Neural progenitor cell (in vitro differentiated cells): ENCODE measurements at regions not wholly inside any gene's neighbourhood (a gene's known extent, or its start where the extent isn't known, plus 50 kb on each side); places are given as distances from the start of the nearest gene placed in this dataset.

Experiments used
- DNase-seq: peaks from one replicate; pipeline ENCODE4 v3.0.0-alpha.2; 2016; ENCODE audit warnings: low spot score
- H2AFZ ChIP-seq: fragments of 200-600 bp; sonication (generic); replicated peaks from 2 replicates; pipeline ENCODE4 v1.6.1; 2016; ENCODE audit warnings: antibody characterized with exemption
- H3F3A ChIP-seq: fragments of 200-600 bp; sonication (generic); 2 replicates; pipeline ENCODE4 v1.6.1; 2016; ENCODE audit warnings: antibody characterized with exemption, low read depth
- H3K27ac ChIP-seq: fragments of 200-600 bp; sonication (generic); 2 replicates; pipeline ENCODE4 v1.5.1; 2016; ENCODE audit warnings: mild to moderate bottlenecking
- H3K27me3 ChIP-seq: fragments of 200-600 bp; sonication (generic); 2 replicates; pipeline ENCODE4 v1.6.1; 2016; ENCODE audit warnings: mild to moderate bottlenecking, moderate library complexity
- H3K36me3 ChIP-seq: fragments of 200-600 bp; sonication (generic); 2 replicates; pipeline ENCODE4 v1.5.1; 2016
- H3K4me1 ChIP-seq: fragments of 200-600 bp; sonication (generic); 2 replicates; pipeline ENCODE4 v1.6.1; 2016; ENCODE audit warnings: mixed run types
- H3K4me2 ChIP-seq: fragments of 200-600 bp; sonication (generic); 2 replicates; pipeline ENCODE4 v1.6.1; 2016
- H3K4me3 ChIP-seq: fragments of 200-600 bp; sonication (generic); 2 replicates; pipeline ENCODE4 v1.5.1; 2016
- H3K79me2 ChIP-seq: fragments of 200-600 bp; sonication (generic); 2 replicates; pipeline ENCODE4 v1.6.1; 2016; ENCODE audit warnings: low read depth
- H3K9ac ChIP-seq: fragments of 200-600 bp; sonication (generic); 2 replicates; pipeline ENCODE4 v1.6.1; 2016
- H3K9me3 ChIP-seq: fragments of 200-600 bp; sonication (generic); 2 replicates; pipeline ENCODE4 v1.5.1; 2016; ENCODE audit warnings: low read depth
- H4K20me1 ChIP-seq: fragments of 200-600 bp; sonication (generic); 2 replicates; pipeline ENCODE4 v1.6.1; 2016; ENCODE audit warnings: low read depth
- H3K27ac Mint-ChIP-seq: 3 replicates; pipeline ENCODE4 v1.8.0; 2021; ENCODE audit warnings: mixed read lengths
- H3K27me3 Mint-ChIP-seq: 2 replicates; pipeline ENCODE4 v1.8.0; 2022; ENCODE audit warnings: low read depth, mild to moderate bottlenecking, inconsistent platforms, moderate library complexity, mixed read lengths; ENCODE audit not compliant: insufficient read depth
- H3K36me3 Mint-ChIP-seq: 3 replicates; pipeline ENCODE4 v1.8.0; 2021; ENCODE audit warnings: mixed read lengths
- H3K4me1 Mint-ChIP-seq: 3 replicates; pipeline ENCODE4 v1.8.0; 2021; ENCODE audit warnings: mixed read lengths
- H3K4me3 Mint-ChIP-seq: 3 replicates; pipeline ENCODE4 v1.8.0; 2021; ENCODE audit warnings: mild to moderate bottlenecking, moderate library complexity, mixed read lengths
- H3K9me3 Mint-ChIP-seq: 3 replicates; pipeline ENCODE4 v1.8.0; 2020; ENCODE audit warnings: mixed read lengths
- CTCF ChIP-seq: fragments of 200-600 bp; sonication (generic); IDR thresholded peaks from 2 replicates; pipeline ENCODE4 v1.5.1; 2017; ENCODE audit warnings: antibody characterized with exemption, mild to moderate bottlenecking
- EZH2 ChIP-seq: fragments of 200-600 bp; sonication (generic); IDR thresholded peaks from 2 replicates; pipeline ENCODE4 v1.6.1; 2017; ENCODE audit warnings: antibody characterized with exemption, mild to moderate bottlenecking, moderate library complexity
- EZH2phosphoT487 ChIP-seq: fragments of 200-600 bp; sonication (generic); IDR thresholded peaks from 2 replicates; pipeline ENCODE4 v1.6.1; 2017; ENCODE audit warnings: antibody characterized with exemption

DNA sequence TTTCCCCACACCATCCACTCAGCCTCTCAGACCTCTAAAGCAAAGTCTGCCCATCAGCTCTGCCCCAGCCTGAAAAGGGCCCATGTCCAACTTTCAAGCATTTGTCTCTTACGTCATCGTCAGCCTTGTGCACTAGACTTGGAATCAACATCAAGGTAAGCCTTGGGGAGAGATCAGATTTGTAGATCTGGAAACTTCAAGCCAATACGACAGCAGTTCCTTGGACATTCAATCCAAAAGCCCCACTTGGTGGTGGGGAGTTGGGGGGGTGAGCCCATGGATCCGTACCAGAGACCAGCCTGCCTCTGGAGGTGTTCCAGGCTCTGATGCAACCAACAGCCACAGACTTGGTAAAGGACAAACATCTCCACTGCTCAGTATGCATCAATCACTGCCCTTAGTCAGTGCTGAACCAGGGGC is 206.8 kb upstream of the MEIS1 start:
- H3K27ac ChIP-seq, result no peak overlapping the region
- no peak overlapping the region for H3K4me3 Mint-ChIP-seq
- no peaks in the 10 kb centered on the region for H3K9me3 ChIP-seq
- DNase-seq, result no peak
- H3K79me2 ChIP-seq, result no peaks in the 10 kb centered on the region
- H3K4me1 ChIP-seq, result peaks cover 19% of the 10 kb centered on the region
- H3K27ac Mint-ChIP-seq, result no peak overlapping the region
- H3K27me3 Mint-ChIP-seq, result peaks cover 4% of the 10 kb centered on the region
- H3K27me3 ChIP-seq, result no peaks in the 10 kb centered on the region
- no peaks in the 10 kb centered on the region for H3K36me3 ChIP-seq
- H3K36me3 Mint-ChIP-seq, result no peaks in the 10 kb centered on the region
- no peaks in the 10 kb centered on the region for H4K20me1 ChIP-seq
- H3K4me2 ChIP-seq, result no peak overlapping the region
- no peak overlapping the region for H2AFZ ChIP-seq
- H3K4me1 Mint-ChIP-seq, result peaks cover 5% of the 10 kb centered on the region
- H3K9ac ChIP-seq, result no peak overlapping the region
- TF ChIP-seq EZH2phosphoT487, result no peak
- no peak for TF ChIP-seq EZH2
- TF ChIP-seq CTCF, result no peak
- no peaks in the 10 kb centered on the region for H3K9me3 Mint-ChIP-seq
- H3K4me3 ChIP-seq, result no peak overlapping the region
- peaks cover 6% of the 10 kb centered on the region for H3F3A ChIP-seq

DNA sequence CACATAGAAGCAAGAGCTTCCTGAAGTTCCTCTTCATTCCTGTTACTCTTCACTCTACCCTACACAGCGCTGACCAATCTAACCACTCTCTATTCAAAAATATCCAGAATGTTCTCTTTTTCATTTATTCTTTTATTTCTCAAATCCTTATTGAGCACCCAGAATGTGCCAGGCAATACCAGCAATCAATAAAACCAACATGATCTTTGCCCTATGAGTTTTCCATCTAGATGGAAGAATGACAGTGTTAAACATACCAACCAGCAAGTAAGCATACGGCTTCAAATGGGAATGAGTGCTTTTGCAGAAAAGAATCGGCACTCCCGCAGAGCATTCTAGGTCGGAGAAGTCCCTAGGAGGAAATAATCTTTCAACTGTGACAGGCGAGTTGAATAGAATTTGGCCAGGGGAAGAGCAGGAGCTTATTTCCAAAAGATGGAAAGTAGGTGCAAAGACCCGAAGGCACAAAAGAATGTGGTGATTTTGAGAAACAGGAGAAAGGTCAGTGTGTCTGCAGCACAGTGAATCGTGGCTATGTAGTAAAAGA is 217.8 kb upstream of the MEIS1 start:
- no peaks in the 10 kb centered on the region for H3F3A ChIP-seq
- no peaks in the 10 kb centered on the region for H3K36me3 Mint-ChIP-seq
- no peaks in the 10 kb centered on the region for H3K79me2 ChIP-seq
- H3K9me3 ChIP-seq, result no peaks in the 10 kb centered on the region
- no peak overlapping the region for H3K9ac ChIP-seq
- no peaks in the 10 kb centered on the region for H4K20me1 ChIP-seq
- H3K27ac ChIP-seq, result no peak overlapping the region
- DNase-seq, result no peak
- H3K27me3 Mint-ChIP-seq, result peaks cover 2% of the 10 kb centered on the region
- no peaks in the 10 kb centered on the region for H3K9me3 Mint-ChIP-seq
- H3K4me3 ChIP-seq, result no peak overlapping the region
- no peak for TF ChIP-seq EZH2phosphoT487
- no peak for TF ChIP-seq CTCF
- no peak for TF ChIP-seq EZH2
- H3K27me3 ChIP-seq, result no peaks in the 10 kb centered on the region
- no peak overlapping the region for H3K4me2 ChIP-seq
- H3K36me3 ChIP-seq, result no peaks in the 10 kb centered on the region
- no peak overlapping the region for H3K27ac Mint-ChIP-seq
- H3K4me1 Mint-ChIP-seq, result no peaks in the 10 kb centered on the region
- peak overlapping the region; percentile 45 for H2AFZ ChIP-seq
- no peak overlapping the region for H3K4me3 Mint-ChIP-seq
- H3K4me1 ChIP-seq, result peaks cover 6% of the 10 kb centered on the region

- Histone ChIP-seq H3K4me2 (no peak overlapping the region), H2AFZ (no peak overlapping the region), H3K9ac (no peak overlapping the region), H3K4me3 (no peak overlapping the region), H3K27me3 (no peaks in the 10 kb centered on the region), H3K9me3 (no peaks in the 10 kb centered on the region), H3K4me1 (peaks cover 6% of the 10 kb centered on the region), H4K20me1 (no peaks in the 10 kb centered on the region), H3F3A (no peaks in the 10 kb centered on the region), H3K79me2 (no peaks in the 10 kb centered on the region), H3K27ac (no peak overlapping the region), H3K36me3 (no peaks in the 10 kb centered on the region)
- H3K4me3 Mint-ChIP-seq, result no peak overlapping the region
- H3K36me3 Mint-ChIP-seq, result no peaks in the 10 kb centered on the region
- no peak for DNase-seq
- peaks cover 2% of the 10 kb centered on the region for H3K27me3 Mint-ChIP-seq
- H3K9me3 Mint-ChIP-seq, result peaks cover under 1% of the 10 kb centered on the region
- no peak overlapping the region for H3K27ac Mint-ChIP-seq
- TF ChIP-seq EZH2phosphoT487, result no peak
- no peak for TF ChIP-seq CTCF
- TF ChIP-seq EZH2, result no peak
- H3K4me1 Mint-ChIP-seq, result no peaks in the 10 kb centered on the region
Measured at GRCh38 chr2:66212749-66213148, 222.2 kb upstream of the MEIS1 start.
